ENCODE measurements at regions not wholly inside any gene's neighbourhood (a gene's known extent, or its start where the extent isn't known, plus 50 kb on each side); places are given as distances from the start of the nearest gene placed in this dataset.

- H3K9me3 Mint-ChIP-seq, result no peaks in the 10 kb centered on the region
- H3K4me3 Mint-ChIP-seq, result no peak overlapping the region
- H3K27ac Mint-ChIP-seq, result no peak overlapping the region
Observed at GRCh38 chr1:5504364-5504740, 487.9 kb downstream of the NPHP4 start.

More at GRCh38 chr1:5504364-5504740, 487.9 kb downstream of the NPHP4 start:
- H3F3A ChIP-seq (replicated peaks; ENCODE audit: low read depth), result no peaks in the 10 kb centered on the region
- Mint-ChIP-seq H3K4me1 (no peaks in the 10 kb centered on the region; the same call in 2 of the 3 replicates), H3K36me3 (ENCODE audit: low read depth) (no peaks in the 10 kb centered on the region), H3K27me3 (ENCODE audit: insufficient read depth, low read depth, poor library complexity) (peaks cover 6% of the 10 kb centered on the region)
- no peaks in the 10 kb centered on the region for H3K9me2 ChIP-seq (ENCODE audit: insufficient read depth)
- no peaks in the 10 kb centered on the region for H4K20me1 ChIP-seq (replicated peaks; ENCODE audit: insufficient read depth)
- ATAC-seq (no peak), DNase-seq (ENCODE audit: low spot score) (no peak)
- TF ChIP-seq CTCF (conservative IDR thresholded peaks at IDR 0.05; ENCODE audit: low read depth in 2 of 2) (no peak), ZNF331 (CRISPR knock-in tag; IDR thresholded peaks at IDR 0.05; ENCODE audit: low read depth) (no peak), POLR2AphosphoS5 (IDR thresholded peaks at IDR 0.05; ENCODE audit: low read depth) (no peak), NANOG (IDR thresholded peaks at IDR 0.05; ENCODE audit: borderline replicate concordance) (no peak), JUNB (IDR thresholded peaks at IDR 0.05; ENCODE audit: unreplicated experiment) (no peak), ETS1 (IDR thresholded peaks at IDR 0.05) (no peak), STAT1 (IDR thresholded peaks at IDR 0.05; ENCODE audit: unreplicated experiment) (no peak), ZNF462 (CRISPR knock-in tag; IDR thresholded peaks at IDR 0.05) (no peak), CREB1 (CRISPR knock-in tag; IDR thresholded peaks at IDR 0.05; ENCODE audit: low read depth) (no peak), ZNF114 (CRISPR knock-in tag; IDR thresholded peaks at IDR 0.05) (no peak), REST (IDR thresholded peaks at IDR 0.05; ENCODE audit: unreplicated experiment) (no peak), EZH2 (IDR thresholded peaks at IDR 0.05; ENCODE audit: low read depth, unreplicated experiment) (no peak), EZH2phosphoT487 (IDR thresholded peaks at IDR 0.05; ENCODE audit: unreplicated experiment) (no peak)
- no peaks in the 10 kb centered on the region for H3K4me1 ChIP-seq (ENCODE audit: insufficient read depth)
- no peak overlapping the region for H3K4me2 ChIP-seq
- no peak overlapping the region for H3K27ac ChIP-seq (ENCODE audit: low read depth)
- no peak overlapping the region for H3K4me3 ChIP-seq
- no peak overlapping the region for H2AFZ ChIP-seq
- no peaks in the 10 kb centered on the region for H3K79me2 ChIP-seq (replicated peaks; ENCODE audit: insufficient read depth)
- no peaks in the 10 kb centered on the region for H3K27me3 ChIP-seq (ENCODE audit: insufficient read depth)
- H3K36me3 ChIP-seq (ENCODE audit: insufficient read depth), result no peaks in the 10 kb centered on the region
